ENCODE measurements at regions not wholly inside any gene's neighbourhood (a gene's known extent, or its start where the extent isn't known, plus 50 kb on each side); places are given as distances from the start of the nearest gene placed in this dataset.

DNA sequence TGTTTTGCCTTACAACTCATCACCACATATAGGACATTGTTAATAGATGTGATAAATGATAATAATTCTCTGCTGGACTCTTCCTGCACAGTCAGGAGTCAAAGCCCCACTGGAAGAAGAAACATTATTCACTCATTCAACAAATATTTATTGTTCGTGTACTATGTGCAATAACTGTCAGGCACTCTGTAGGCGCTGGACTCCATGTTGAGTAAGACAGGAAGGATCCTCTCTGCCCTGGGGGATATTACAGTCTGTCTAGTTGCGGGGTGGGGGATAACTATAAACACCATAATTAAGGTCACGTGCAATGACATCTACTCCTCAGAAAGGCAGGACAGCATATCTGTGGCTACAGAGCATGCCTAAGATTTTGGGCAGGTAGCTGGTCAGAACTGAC is 281.1 kb downstream of the FAT3 start:
- TF ChIP-seq POLR2A (IDR thresholded peaks at IDR 0.05) (no peak), POLR2AphosphoS5 (IDR thresholded peaks at IDR 0.05) (no peak)
- TF ChIP-seq, protein P1, sequence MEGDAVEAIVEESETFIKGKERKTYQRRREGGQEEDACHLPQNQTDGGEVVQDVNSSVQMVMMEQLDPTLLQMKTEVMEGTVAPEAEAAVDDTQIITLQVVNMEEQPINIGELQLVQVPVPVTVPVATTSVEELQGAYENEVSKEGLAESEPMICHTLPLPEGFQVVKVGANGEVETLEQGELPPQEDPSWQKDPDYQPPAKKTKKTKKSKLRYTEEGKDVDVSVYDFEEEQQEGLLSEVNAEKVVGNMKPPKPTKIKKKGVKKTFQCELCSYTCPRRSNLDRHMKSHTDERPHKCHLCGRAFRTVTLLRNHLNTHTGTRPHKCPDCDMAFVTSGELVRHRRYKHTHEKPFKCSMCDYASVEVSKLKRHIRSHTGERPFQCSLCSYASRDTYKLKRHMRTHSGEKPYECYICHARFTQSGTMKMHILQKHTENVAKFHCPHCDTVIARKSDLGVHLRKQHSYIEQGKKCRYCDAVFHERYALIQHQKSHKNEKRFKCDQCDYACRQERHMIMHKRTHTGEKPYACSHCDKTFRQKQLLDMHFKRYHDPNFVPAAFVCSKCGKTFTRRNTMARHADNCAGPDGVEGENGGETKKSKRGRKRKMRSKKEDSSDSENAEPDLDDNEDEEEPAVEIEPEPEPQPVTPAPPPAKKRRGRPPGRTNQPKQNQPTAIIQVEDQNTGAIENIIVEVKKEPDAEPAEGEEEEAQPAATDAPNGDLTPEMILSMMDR (IDR thresholded peaks at IDR 0.05): no peak

Measured in stomach (tissue), 4 donors.